ENCODE measurements at regions not wholly inside any gene's neighbourhood (a gene's known extent, or its start where the extent isn't known, plus 50 kb on each side); places are given as distances from the start of the nearest gene placed in this dataset.
"Not testable (repeated sequence)": the region's sequence is repeated elsewhere in the genome, so short reads cannot be mapped to it uniquely, and the experiment has no call there.

- TF ChIP-seq, protein P1, sequence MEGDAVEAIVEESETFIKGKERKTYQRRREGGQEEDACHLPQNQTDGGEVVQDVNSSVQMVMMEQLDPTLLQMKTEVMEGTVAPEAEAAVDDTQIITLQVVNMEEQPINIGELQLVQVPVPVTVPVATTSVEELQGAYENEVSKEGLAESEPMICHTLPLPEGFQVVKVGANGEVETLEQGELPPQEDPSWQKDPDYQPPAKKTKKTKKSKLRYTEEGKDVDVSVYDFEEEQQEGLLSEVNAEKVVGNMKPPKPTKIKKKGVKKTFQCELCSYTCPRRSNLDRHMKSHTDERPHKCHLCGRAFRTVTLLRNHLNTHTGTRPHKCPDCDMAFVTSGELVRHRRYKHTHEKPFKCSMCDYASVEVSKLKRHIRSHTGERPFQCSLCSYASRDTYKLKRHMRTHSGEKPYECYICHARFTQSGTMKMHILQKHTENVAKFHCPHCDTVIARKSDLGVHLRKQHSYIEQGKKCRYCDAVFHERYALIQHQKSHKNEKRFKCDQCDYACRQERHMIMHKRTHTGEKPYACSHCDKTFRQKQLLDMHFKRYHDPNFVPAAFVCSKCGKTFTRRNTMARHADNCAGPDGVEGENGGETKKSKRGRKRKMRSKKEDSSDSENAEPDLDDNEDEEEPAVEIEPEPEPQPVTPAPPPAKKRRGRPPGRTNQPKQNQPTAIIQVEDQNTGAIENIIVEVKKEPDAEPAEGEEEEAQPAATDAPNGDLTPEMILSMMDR (conservative IDR thresholded peaks at IDR 0.05; ENCODE audit: low read length): not testable (repeated sequence)
- not testable (repeated sequence) for TF ChIP-seq EZH2phosphoT487 (IDR thresholded peaks at IDR 0.05; ENCODE audit: borderline replicate concordance, low read depth, low read length)
Observed at GRCh38 chr5:7307709-7308108, 88.2 kb upstream of the ADCY2 start.
